ENCODE measurements at regions not wholly inside any gene's neighbourhood (a gene's known extent, or its start where the extent isn't known, plus 50 kb on each side); places are given as distances from the start of the nearest gene placed in this dataset.

- intact Hi-C loops (cut with DNase I): no loop called here
- no peaks in the 10 kb centered on the region for H3K27me3 ChIP-seq
- no peaks in the 10 kb centered on the region for H3K36me3 ChIP-seq
- H3K27ac ChIP-seq: peak overlapping the region in 1 of 4 donors; percentile 42
- 80 to 90% methylated on average over 9 of the region's 9 CpGs for WGBS, 2 donors
- TF ChIP-seq EP300 (IDR thresholded peaks at IDR 0.05): no peak
- no peak for TF ChIP-seq POLR2AphosphoS5 (IDR thresholded peaks at IDR 0.05)
- H3K4me3 ChIP-seq: no peak overlapping the region
- H3K4me1 ChIP-seq: peaks cover 0 to 10% (median 7%) of the 10 kb centered on the region in 4 donors
- DNase-seq: no peak
- no peaks in the 10 kb centered on the region for H3K9me3 ChIP-seq
Measured at GRCh38 chrX:68929332-68930150, 100.7 kb downstream of the EFNB1 start.

- no peak overlapping the region for H3K4me3 ChIP-seq
- peaks cover 0 to 10% (median 7%) of the 10 kb centered on the region in 4 donors for H3K4me1 ChIP-seq
- H3K9me3 ChIP-seq: no peaks in the 10 kb centered on the region
- 96 to 97% methylated on average over 7 of the region's 7 CpGs for WGBS, 2 donors
- no peak overlapping the region for H3K27ac ChIP-seq
- TF ChIP-seq CTCF (IDR thresholded peaks at IDR 0.05) (no peak), POLR2AphosphoS5 (IDR thresholded peaks at IDR 0.05) (no peak), POLR2A (IDR thresholded peaks at IDR 0.05) (no peak), EP300 (IDR thresholded peaks at IDR 0.05) (no peak)
- intact Hi-C loops (cut with DNase I): no loop called here
- no peaks in the 10 kb centered on the region for H3K27me3 ChIP-seq
- H3K36me3 ChIP-seq: no peaks in the 10 kb centered on the region
- DNase-seq: no peak
Measured at GRCh38 chrX:68928401-68928800, 99.6 kb downstream of the EFNB1 start.

- intact Hi-C loops (cut with DNase I): no loop called here
- no peak overlapping the region for H3K27ac ChIP-seq
- peaks cover 0 to 10% (median 5%) of the 10 kb centered on the region in 4 donors for H3K4me1 ChIP-seq
- 92 to 94% methylated on average over 5 of the region's 5 CpGs for whole genome bisulfite sequencing, 2 donors
- H3K9me3 ChIP-seq: no peaks in the 10 kb centered on the region
- no peak overlapping the region for H3K4me3 ChIP-seq
- TF ChIP-seq CTCF (IDR thresholded peaks at IDR 0.05) (no peak), POLR2AphosphoS5 (IDR thresholded peaks at IDR 0.05) (no peak), POLR2A (IDR thresholded peaks at IDR 0.05) (no peak), EP300 (IDR thresholded peaks at IDR 0.05) (no peak)
- no peak for DNase-seq
- no peaks in the 10 kb centered on the region for H3K36me3 ChIP-seq
- no peaks in the 10 kb centered on the region for H3K27me3 ChIP-seq
Measured at GRCh38 chrX:68927178-68927577, 98.4 kb downstream of the EFNB1 start.

GRCh38 chrX:68923147-68923546 is 94.3 kb downstream of the EFNB1 start:
- H3K4me1 ChIP-seq: no peaks in the 10 kb centered on the region
- intact Hi-C loops (cut with DNase I): no loop called here
- H3K27ac ChIP-seq: no peak overlapping the region
- TF ChIP-seq CTCF (IDR thresholded peaks at IDR 0.05) (no peak), EP300 (IDR thresholded peaks at IDR 0.05) (no peak), POLR2AphosphoS5 (IDR thresholded peaks at IDR 0.05) (no peak), POLR2A (IDR thresholded peaks at IDR 0.05) (no peak)
- no peak for DNase-seq
- no peaks in the 10 kb centered on the region for H3K36me3 ChIP-seq
- no peaks in the 10 kb centered on the region for H3K27me3 ChIP-seq
- no peak overlapping the region for H3K4me3 ChIP-seq
- 62 to 78% methylated on average over 2 of the region's 2 CpGs for WGBS, 2 donors
- no peaks in the 10 kb centered on the region for H3K9me3 ChIP-seq

GRCh38 chrX:68922013-68922412 is 93.2 kb downstream of the EFNB1 start:
- Histone ChIP-seq H3K9me3 (no peaks in the 10 kb centered on the region), H3K27ac (no peak overlapping the region), H3K27me3 (no peaks in the 10 kb centered on the region), H3K4me3 (no peak overlapping the region), H3K36me3 (no peaks in the 10 kb centered on the region), H3K4me1 (no peaks in the 10 kb centered on the region)
- intact Hi-C loops (cut with DNase I): no loop called here
- 68 to 78% methylated on average over 6 of the region's 6 CpGs for WGBS, 2 donors
- no peak for TF ChIP-seq CTCF (IDR thresholded peaks at IDR 0.05)
- TF ChIP-seq POLR2A (IDR thresholded peaks at IDR 0.05): no peak
- TF ChIP-seq POLR2AphosphoS5 (IDR thresholded peaks at IDR 0.05): no peak
- TF ChIP-seq EP300 (IDR thresholded peaks at IDR 0.05): no peak
- no peak for DNase-seq

All from sigmoid colon (tissue), 6 donors.